ENCODE measurements at regions not wholly inside any gene's neighbourhood (a gene's known extent, or its start where the extent isn't known, plus 50 kb on each side); places are given as distances from the start of the nearest gene placed in this dataset.

DNA sequence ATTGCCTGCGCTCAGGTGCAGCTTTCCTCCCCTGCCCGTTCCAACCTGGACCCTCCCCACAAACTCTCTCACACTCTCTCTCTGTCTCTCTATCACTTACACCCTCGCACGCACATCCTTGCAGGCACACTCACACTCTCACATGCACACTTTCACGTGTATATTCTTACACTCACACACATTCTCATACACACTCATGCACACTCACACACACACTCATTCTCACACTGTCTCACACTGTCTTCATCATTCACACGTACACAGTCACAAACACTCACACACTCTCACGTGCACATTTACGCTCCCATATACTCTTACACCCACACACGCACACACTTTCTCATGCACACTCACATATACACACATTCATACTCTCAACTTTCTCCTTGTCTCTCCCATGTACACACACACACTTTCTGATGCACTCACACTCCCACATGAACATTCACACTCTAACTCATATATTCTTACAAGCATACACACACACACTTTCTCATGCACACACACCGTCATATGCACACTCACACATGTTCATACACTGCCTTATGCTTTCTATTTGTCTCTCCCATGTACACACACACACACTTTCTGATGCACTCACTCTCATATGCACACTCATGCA, 229.3 kb downstream of the SNX18 start:
- DNase-seq (ENCODE audit: low read depth in 1 of 2, low spot score in 1 of 2), result no peak

DNA sequence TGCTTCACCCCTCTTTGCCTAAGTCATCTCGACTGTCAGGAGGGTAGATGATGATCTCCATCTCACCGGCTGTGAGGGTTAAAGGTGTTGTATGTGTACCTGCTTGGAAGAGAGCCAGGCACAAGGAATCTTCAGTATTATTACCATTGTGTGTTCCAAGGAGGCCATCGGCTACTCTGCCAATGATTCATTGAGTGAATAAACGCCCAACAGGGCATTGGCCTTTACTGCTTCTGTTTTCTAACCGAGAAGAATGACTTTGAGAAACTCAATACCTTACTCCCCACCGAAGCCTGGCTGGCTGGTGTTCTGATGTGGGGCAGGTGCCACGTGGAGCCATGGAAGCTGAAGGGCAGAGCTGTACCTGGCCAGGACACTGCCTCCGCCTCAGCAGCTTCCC, 228.8 kb downstream of the SNX18 start:
- DNase-seq (ENCODE audit: low read depth in 1 of 2, low spot score in 1 of 2), result no peak

DNA sequence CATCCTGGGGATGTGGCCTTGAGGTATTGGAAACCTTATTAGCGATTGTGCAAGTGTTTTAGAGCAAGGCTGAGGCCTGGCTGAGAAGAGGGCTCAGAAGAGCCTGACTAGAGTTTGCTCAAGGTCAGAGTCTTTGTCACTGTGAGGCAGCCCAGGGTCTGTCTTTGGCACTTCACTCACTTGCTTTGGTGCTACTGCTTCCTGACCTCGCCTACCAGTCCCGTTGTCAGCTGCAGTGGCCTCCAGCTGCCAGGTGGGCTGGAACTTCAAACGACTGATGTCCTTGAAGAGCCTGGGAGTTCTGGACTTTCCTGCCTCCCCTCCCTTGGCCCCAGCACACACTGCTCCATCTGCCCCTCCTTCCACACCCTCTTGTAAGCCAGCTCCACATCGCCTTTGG, 228.0 kb downstream of the SNX18 start:
- no peak for DNase-seq (ENCODE audit: low read depth in 1 of 2, low spot score in 1 of 2)

DNA sequence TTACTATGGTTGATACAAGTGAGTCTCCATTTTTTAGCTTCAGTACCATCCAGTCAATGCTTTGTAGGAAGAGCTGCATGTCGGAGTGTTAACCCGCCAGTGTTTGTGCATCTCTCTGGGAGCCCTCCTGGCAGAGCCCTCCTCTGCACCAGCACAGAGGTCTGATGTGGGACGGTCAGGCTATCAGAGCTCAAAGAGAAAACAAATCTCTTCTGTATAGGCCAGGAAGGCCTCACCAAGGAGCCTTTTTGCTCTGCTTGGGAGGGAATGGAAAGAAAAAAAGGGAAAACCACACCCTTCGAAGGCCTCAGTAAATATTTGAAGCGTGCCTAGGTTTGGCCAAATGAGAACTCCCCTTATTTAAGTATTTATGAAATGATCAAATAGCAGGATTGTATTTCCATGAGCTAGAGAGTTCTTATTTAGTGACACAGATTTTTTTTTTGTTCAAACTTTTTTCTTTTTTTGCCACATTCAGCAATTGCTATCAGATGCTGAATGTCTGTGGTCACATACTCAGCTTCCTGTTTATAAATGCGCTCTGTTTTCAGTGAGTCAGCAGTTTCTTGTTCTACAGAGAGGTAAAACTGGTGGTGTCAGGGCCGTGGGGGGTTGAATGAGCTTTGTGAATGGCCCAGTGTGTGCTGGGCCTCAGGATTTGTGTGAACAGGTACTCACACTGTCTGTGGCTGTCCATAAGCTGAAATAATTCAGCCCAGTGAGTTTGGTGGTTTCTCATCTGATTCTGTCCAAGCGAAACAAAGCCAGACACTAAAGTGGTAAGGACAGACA, 226.6 kb downstream of the SNX18 start:
- DNase-seq (ENCODE audit: low read depth in 1 of 2, low spot score in 1 of 2), result peak in 1 of 2 donors; percentile 30

DNA sequence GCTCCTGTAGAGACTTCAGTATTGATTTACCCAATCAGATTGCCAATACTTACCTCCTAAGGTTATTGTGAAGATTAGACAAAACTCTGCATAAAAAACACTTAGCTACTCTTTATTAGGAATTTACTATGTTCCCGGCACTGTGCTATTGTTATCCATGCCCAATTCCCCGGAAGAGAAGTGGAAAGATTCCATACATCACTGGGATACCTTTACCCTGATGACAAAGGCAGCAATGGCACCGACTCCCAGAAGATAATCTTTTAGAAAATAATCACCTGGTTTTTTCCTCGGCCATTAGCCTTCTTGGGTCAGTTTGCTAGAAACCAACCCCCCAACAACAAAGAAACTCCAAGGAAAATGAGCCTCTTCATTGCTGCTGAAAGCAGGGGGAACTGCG, 226.0 kb downstream of the SNX18 start:
- DNase-seq (ENCODE audit: low read depth in 1 of 2, low spot score in 1 of 2), result no peak

DNA sequence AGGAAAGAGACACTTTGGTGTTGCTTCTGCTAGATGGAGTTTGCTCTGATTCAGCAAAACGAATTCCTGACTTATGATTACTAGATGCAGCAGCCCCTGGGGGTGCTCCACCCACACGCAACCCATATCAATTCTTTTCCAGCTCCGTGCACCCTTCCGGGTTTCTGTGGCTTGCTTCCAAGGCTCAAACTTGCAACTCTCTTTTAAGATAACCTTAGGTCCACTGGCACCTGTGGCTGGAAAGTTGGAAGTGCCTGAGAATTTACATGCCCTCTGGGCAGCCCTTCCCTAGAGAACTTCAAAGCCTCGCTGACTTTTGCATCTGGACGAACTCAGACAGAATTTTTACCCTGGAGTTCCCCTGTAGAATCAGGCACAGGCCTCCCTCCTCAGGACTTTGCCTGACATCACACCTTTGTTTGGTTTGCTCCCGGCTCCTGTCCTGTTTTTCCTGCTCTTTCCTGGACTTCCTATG, 224.9 kb downstream of the SNX18 start:
- no peak for DNase-seq (ENCODE audit: low read depth in 1 of 2, low spot score in 1 of 2)

DNA sequence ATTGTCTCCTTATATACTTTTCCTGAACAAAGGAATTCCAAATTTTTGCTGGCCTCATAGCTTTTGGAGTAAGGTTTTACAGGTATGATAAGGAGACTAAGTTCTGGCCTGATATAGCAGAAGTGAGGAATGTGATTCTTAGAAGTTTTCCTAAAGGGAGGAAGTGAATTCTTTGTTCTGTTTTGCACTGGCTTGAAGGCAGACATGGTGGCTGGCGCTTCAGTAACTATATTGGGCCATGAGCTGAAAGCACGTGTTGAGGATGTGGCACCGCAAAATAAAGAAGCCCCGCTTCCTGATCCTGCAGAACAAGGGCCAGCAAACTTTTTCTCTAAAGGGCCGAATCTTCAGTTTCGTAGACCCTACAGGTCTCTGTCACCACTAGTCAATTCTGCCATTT, 224.2 kb downstream of the SNX18 start:
- no peak for DNase-seq (ENCODE audit: low read depth in 1 of 2, low spot score in 1 of 2)

DNA sequence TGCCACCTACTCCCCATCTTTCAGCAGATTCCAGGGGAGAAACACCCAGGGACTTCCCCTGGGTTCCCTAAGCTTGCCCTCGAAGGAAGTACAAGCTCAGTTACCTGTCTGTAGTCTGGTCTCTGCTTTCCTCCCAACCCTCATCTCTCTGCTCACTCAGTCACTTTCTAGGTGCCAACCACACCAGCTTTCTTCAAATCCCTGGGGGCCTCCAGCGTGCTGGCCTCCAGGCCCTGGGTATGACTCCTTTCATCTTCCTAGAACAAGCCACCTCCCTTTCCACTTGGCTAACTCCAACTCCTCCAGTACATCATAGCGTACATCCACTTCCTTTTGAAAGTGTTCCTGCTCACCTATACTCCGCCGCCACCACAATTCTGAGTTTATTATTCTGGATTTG, 222.6 kb downstream of the SNX18 start:
- DNase-seq (ENCODE audit: low read depth in 1 of 2, low spot score in 1 of 2), result no peak

DNA sequence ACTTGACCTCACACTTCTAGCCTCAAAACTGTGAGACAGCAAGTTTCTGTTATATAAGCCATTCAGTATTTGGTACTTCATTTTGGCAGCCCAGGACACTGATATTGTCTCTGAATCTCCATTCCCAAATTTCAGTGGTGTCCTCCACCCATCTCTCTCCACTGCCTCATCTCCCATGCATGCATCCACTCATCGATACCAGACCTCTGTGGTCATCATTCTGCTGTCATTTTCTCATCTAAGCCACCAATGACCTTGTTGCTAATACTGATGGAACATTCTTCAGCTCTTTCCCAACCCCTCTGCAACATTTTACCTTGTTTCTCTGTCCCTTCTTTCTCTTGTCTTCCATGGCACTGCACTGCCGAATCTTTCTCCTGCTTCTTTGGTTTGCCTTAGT, 221.8 kb downstream of the SNX18 start:
- DNase-seq (ENCODE audit: low read depth in 1 of 2, low spot score in 1 of 2), result no peak

DNA sequence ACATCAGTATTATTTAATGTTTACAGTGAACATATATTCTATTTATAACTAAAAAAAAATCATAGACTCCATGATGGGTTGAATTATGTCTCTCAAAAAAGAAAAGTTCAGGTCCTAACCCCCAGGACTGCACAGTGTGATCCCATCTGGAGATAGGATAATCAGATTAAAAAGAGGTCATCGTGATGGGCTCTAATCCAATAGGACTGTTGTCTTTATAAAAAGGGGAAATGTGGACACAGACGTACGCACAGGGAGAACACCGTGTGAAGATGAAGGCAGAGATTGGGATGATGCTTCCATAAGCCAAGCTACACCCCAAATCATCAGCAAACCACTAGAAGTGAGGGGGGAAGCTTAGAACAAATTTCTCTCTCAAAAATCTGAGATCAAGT, 221.4 kb downstream of the SNX18 start:
- no peak for DNase-seq (ENCODE audit: low read depth in 1 of 2, low spot score in 1 of 2)

DNA sequence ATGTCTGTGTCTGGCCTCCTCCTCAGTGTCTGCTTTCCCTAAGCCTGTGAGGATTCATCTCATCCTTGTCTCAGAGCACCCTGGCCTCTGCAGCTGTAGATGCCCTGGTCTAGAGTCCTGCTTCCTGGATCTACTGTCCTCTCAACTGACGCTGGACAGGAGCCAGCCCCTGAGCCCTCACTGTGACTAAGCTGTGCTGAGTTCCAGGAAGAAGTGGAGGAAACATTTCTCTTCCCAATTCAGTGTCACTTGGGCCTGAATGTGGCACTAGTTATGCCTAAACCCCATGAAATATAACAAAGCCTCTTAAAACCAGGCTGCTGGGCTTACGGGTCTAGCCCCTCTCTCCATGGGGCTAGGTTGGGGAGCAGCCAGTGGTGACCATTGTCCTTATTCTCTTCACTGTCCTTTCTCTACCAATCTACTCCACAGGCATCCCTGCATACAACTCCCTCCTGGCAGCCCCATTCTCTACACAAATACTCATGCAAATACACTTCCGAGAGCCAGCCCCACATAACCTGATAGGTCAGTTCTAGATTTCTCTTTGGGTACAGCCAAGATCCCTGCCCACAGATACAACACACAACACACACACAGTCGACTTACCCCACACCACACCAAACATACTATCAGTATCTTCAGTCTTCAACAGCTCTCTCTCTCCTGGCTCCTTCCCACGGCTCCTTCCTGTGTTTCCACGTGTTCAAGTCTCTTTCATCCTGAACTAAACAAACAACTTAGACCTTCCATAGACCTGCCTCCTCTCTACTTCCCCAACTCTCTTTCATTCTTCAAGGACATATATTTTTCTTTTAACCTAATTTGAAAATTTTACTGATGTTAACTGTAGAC, 220.8 kb downstream of the SNX18 start:
- no peak for DNase-seq (ENCODE audit: low read depth in 1 of 2, low spot score in 1 of 2)

DNA sequence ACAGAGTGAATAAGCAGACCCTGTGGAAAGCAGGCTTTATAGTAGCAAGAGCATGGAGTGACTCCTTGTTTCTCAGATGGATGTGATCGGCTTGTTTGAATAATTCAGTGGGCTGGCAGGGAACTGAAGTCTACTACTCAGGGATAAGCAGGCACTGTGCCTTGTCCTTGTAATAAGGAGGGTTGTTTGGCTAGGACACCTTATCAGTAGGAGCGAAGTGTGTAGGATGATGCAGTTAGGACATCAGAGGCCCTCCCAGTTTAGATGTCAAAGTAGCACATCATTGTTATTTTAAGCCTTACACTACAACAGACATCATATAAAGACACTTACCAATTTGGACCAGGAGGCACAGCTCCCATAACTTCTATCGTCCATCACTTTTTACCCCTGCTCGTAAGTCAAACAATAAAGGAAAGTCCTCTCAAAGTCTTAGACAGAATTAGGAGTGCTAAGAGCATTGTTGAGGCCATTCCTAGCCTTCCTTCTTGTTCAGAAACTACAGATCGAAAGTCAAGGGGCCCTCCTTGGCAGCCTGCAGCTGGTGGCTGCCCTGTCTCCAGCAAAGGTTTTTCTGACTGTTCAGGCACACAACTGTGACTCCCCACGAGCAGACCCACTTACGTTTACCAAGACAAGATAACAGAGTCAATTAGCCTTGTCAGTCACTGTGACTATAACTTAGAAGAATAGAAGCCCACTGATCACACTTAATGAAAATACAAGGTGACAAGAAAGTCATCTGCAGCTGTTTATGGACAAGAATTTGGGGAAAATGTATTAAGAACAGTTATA, 218.6 kb downstream of the SNX18 start:
- DNase-seq (ENCODE audit: low read depth in 1 of 2, low spot score in 1 of 2), result no peak

DNA sequence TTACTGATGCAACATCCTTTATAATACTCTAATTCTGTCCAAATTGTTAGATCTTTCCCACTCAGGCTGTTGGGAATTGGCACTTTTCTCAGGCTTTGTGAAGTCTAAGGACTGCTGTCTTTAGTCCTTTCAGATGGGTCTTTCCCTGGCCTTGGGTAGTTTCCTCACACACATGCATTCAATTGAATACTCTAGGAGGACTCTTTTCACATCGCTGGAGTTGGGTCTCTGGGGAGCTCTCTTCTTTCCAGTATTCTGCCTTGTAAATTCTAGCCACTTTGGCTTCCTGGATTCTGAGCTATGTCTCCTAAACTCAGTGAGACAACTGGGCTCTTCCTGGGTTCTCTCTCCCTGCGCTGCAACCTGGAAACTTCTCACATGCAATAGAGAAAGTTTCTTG, 215.5 kb downstream of the SNX18 start:
- DNase-seq (ENCODE audit: low read depth in 1 of 2, low spot score in 1 of 2), result no peak

DNA sequence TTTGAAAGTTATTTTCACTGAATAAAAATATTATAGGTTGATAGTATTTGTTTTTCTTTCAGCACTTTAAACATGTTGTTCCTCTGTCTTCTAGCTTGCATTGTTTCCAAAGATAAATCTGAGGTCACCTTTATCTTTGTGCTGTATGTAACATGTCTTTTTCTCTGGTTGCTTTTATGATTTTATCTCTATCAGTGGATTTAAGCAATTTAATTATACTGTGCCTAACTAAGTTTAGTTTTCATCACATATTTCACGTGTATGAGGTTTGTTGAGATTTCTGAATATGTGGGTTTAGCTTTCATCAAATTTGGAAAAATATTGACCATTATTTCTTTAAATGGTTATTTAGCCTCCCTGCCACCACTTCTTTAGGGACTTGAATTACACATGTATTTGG, 214.5 kb downstream of the SNX18 start:
- no peak for DNase-seq (ENCODE audit: low read depth in 1 of 2, low spot score in 1 of 2)

DNA sequence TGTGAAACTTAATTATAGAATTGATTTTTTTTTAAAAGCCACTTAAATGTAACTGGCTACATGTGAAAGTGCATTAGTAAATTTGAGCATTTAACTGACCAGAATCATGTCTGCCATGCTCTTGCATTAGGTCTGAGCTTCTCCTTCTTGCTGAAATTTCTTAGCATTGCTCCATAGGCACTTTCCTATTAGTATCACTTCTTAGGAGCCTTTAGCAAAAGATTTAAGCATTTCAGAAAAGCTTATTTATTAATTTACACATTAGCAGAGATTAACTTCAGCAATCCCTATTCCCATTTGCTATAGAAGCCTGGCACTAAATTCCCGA, 211.0 kb downstream of the SNX18 start:
- no peak for DNase-seq (ENCODE audit: low read depth in 1 of 2, low spot score in 1 of 2)

DNA sequence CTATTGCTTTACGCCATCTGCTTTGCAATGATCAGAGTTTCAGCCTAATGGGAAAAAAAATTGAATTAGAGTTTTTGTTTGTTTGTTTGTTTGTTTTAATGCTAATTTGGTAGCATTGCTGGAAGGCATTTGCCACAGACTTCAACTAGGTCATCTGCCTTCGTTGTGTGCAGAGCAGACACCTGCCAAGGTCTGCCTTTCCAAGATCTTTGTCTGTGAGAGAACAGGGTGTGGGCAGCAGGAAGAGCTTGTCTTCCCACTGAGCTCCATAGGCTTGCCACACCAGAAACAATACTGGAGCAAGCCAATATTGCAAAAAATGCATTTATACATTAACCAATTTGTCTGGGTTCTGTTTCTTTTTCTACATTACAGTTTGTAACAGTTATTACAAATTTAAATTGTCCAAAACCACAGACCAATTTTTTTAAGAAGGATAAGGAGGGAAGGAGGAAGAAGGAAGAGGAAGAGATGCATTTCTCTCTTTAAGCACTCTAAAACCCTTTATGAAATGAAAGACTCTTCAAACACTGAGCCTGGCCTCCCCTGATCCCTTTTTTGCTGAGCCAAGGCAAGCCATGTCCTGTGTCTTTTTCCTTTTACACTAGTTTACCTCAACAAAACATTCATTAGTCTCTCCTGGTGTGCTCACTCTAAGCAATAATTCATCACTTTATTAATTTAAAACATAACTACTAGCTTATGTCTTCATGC, 210.5 kb downstream of the SNX18 start:
- no peak for DNase-seq (ENCODE audit: low read depth in 1 of 2, low spot score in 1 of 2)

DNA sequence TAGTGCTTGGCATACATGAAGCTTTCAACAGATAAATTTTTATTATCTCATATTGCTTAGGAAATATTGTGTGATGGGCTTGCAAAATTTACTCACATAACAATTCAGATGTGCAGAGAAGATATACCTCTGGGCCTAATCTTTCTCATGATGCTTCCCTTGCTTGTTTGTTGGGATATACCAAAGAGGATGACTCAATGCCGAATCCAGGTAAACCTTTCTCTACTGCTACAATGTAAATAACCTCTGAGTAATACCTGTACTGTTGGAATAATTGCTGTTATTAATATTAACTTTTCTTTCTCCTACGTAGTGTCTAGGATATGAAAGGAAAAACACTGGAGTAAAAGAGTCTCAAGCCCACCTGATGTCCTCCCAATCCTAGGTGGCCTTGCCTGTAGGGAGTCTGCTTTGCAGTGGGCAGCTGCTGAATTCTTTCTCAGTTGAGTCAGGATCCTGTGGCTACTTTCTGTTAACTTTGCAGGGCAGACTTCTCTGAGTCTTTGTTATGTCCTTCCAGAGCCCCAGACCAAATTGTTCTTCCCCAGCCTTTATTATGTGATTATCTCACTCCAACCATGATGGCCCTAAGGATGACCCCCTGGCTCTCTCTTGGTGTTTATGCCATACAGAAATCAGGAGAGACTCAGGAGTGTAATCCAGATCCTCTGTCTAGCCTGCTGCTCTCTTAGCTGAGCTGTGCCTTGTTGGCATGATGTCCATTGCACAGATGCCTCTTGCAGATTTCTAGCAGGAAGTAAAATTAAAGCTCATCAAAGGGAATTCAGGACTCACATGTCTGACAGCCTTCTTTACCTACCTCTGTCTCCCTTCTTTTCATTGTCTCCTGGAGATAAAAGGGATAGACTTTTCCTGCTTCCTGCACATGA, 208.1 kb downstream of the SNX18 start:
- no peak for DNase-seq (ENCODE audit: low read depth in 1 of 2, low spot score in 1 of 2)

DNA sequence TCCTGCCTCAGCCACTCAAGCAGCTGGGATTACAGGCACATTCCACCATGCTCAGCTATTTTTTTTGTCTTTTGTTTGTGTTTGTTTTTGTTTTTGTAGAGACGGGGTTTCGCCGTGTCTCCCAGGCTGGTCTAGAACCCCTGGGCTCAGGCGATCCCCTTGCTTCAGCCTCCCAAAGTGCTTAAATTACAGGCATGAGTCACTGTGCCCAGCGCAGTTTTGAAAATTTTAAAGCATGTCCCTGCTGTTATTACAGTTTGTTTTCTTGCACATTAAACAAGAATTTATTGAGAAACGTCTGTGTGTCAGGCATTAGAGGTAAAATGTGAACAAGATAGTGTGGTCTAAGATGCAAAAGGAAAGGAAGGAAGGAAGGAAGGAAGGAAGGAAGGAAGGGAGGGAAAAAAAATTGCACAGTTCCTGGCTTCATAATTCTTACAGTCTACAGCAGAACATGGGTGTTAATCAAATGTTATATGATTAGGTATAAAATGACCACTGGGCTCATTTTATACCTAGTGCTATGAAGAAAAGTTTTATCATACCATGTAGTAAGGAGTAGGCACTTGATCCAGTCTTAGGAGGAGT, 205.4 kb downstream of the SNX18 start:
- DNase-seq (ENCODE audit: low read depth in 1 of 2, low spot score in 1 of 2), result no peak

DNA sequence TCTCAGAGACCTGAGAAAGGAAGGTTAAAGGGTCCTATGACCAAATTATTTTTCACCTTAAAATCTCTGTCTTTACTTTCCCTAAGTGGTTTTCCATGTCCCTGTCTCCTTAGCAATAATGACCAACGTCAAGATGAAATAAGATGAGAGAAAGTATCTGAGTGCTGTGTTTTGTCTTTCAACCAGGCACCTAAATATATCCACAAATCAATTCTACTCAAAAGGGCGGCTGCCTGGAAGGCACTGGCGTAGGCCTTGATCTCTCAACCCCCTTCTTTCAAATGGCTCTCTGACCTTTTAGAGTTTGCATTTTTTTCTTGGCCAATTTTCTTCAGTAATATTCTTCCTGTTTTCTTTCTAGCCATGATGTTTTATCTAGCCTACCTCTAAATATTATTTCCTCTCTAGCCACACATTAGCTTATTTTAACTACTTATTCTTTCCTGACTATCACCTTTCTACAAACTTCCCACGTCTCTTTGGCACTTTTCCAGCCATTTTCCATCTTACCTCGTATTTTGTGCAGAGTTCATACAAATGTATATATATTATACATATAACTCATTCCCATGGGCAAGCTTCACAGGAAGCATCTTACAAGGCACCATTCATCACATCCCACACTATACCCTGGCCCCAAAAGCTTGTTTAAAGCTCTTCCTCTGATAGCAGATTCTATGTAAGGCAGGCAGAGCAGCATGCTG, 204.5 kb downstream of the SNX18 start:
- no peak for DNase-seq (ENCODE audit: low read depth in 1 of 2, low spot score in 1 of 2)

Measured in activated CD4-positive, alpha-beta T cell treated with anti-CD3 and anti-CD28 coated beads, Interleukin-2, amount 50 U/mL, for 24 hours (primary cell).